GM18520 (cell line): ENCODE measurements at regions not wholly inside any gene's neighbourhood (a gene's known extent, or its start where the extent isn't known, plus 50 kb on each side); places are given as distances from the start of the nearest gene placed in this dataset.
"Not testable (repeated sequence)": the region's sequence is repeated elsewhere in the genome, so short reads cannot be mapped to it uniquely, and the experiment has no call there.

Experiments
- ATAC-seq: cut with Tn5 transposase; IDR thresholded peaks from one replicate; pipeline ENCODE4 v1.9.1; 2021; ENCODE audit not compliant: unreplicated experiment

- ATAC-seq = no peak
Measured at GRCh38 chr21:33974513-33975468, 59.2 kb upstream of the ATP5PO start.

GRCh38 chr21:33973268-33973667, 57.7 kb upstream of the ATP5PO start:
- no peak for ATAC-seq

GRCh38 chr21:33972539-33972938, 56.9 kb upstream of the ATP5PO start:
- ATAC-seq = no peak

GRCh38 chr21:33971492-33972013, 55.9 kb upstream of the ATP5PO start:
- ATAC-seq = no peak

GRCh38 chr21:33969581-33969980, 54.0 kb upstream of the ATP5PO start:
- ATAC-seq = no peak

GRCh38 chr21:33968995-33969348, 53.4 kb upstream of the ATP5PO start:
- no peak for ATAC-seq

- ATAC-seq = no peak
Measured at GRCh38 chr21:33968080-33968994, 52.7 kb upstream of the ATP5PO start.

- ATAC-seq = no peak
Measured at GRCh38 chr21:33967086-33967571, 51.5 kb upstream of the ATP5PO start.

GRCh38 chr21:33966324-33966949, 50.8 kb upstream of the ATP5PO start:
- ATAC-seq = no peak

- ATAC-seq = not testable (repeated sequence)
Measured at GRCh38 chr21:33965662-33966061, 50.1 kb upstream of the ATP5PO start.
